Gastrocnemius medialis (tissue), 4 donors: ENCODE measurements at regions not wholly inside any gene's neighbourhood (a gene's known extent, or its start where the extent isn't known, plus 50 kb on each side); places are given as distances from the start of the nearest gene placed in this dataset.

Experiments
- ATAC-seq, 2 donors: fragments of 150-250 bp; one replicate each; pipeline ENCODE4 v1.9.1; 2016
- DNase-seq, 2 donors: peaks; one replicate each; pipeline ENCODE4 v3.0.0-alpha.2; 2019
- H3K27ac ChIP-seq, 4 donors: fragments of 200-600 bp; sonication (generic); 1 replicate in 1 of 4; 2 replicates in 3 of 4; pipeline ENCODE4 v1.5.1; 2016 to 2018; ENCODE audit warnings: mild to moderate bottlenecking in 2 of 4, moderate library complexity in 1 of 4
- H3K27me3 ChIP-seq, 3 donors: fragments of 200-600 bp; sonication (generic) in 2 of 3; 1 replicate in 1 of 3; 2 replicates in 2 of 3; pipeline versions ENCODE4 v1.5.1 to v1.6.0; 2016 to 2019; ENCODE audit warnings: mild to moderate bottlenecking in 1 of 3, moderate library complexity in 1 of 3
- H3K36me3 ChIP-seq, 2 donors: fragments of 200-600 bp; sonication (generic) in 1 of 2; one replicate each; pipeline ENCODE4 v1.5.1; 2017 to 2018
- H3K4me1 ChIP-seq, 2 donors: fragments of 200-600 bp; sonication (generic) in 1 of 2; one replicate each; pipeline ENCODE4 v1.5.1; 2016 to 2017; ENCODE audit warnings: mild to moderate bottlenecking in 2 of 2
- H3K4me3 ChIP-seq, 4 donors: fragments of 200-600 bp; sonication (generic) in 3 of 4; 1 replicate in 1 of 4; 2 replicates in 3 of 4; pipeline ENCODE4 v1.5.1; 2016 to 2019; ENCODE audit warnings: mild to moderate bottlenecking in 2 of 4
- H3K9me3 ChIP-seq, 3 donors: fragments of 200-600 bp; sonication (generic) in 2 of 3; 1 replicate in 1 of 3; 2 replicates in 2 of 3; pipeline ENCODE4 v1.5.1; 2016 to 2019
- POLR2A ChIP-seq, 2 donors: fragments of 450-650 bp; IDR thresholded peaks; one replicate each; pipeline ENCODE4 v1.6.1; 2017; ENCODE audit warnings: antibody characterized with exemption in 2 of 2, mild to moderate bottlenecking in 2 of 2, moderate library complexity in 2 of 2
- in situ Hi-C, 4 donors: fragments of 200-750 bp; cut with MboI; loops; one replicate each; pipeline versions ENCODE4 v1.15.0 to v1.8.0; 2017; ENCODE audit warnings: low sequenced_read_pairs in 4 of 4
- intact Hi-C: fragments of 100-400 bp; cut with DNase I; formaldehyde crosslinking; loops from one replicate; pipeline ENCODE4 v1.15.1; 2023; ENCODE audit warnings: low total_unique reads
- TF ChIP-seq, protein P1 (sequence below), 5 experiments: fragments of 450-650 bp in 3 of 5; fragments of 200-600 bp in 2 of 5; sonication (generic) in 2 of 5; IDR thresholded peaks in 4 of 5; conservative IDR thresholded peaks in 1 of 5; 1 replicate in 4 of 5; 2 replicates in 1 of 5; pipeline ENCODE4 v1.5.1; 2016 to 2019; ENCODE audit warnings: antibody characterized with exemption in 5 of 5, mild to moderate bottlenecking in 3 of 5, moderate library complexity in 3 of 5

DNA sequence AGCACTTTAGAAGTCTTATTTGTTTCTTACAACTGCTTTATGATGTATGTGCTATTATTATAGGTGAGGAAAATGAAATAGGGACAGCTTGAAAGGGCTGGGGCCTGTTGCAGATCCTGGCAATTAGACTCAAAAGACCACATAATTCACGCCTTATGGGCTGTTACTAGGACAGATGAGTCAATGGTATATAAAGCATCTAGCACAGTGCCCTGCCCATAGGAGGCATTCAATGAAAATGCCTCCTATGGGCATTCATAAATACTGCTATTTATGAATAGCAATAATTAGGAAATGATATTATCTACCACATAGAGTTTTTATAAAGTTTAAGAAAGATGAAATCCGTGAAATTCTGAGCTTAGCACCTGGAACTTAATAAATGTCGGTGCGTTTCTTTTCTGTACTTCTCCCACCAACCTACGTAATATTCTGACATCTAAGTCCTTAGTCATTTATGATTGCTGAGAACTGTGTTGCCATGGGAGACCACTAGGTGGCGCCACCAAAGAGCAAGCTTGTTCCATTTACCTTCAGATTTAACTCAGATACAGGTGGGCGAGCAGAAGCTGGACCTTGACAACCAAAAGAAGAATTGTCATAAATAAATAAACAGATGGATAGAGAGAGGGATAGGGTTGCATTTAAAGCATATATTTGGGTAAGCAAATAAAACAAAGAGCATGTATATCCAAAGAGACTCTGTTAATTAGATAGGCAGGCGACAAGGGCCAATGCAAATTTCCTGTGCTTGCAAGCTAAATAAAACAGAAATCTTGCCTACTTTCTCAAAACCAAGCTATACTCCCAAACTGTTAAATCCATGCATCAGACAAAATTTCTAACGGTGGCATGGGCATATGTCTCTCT is 699.9 kb downstream of the INHBA start:
- DNase-seq (no peak), ATAC-seq (no peak)
- no peaks in the 10 kb centered on the region for H3K36me3 ChIP-seq
- intact Hi-C loops (no loop called here), in situ Hi-C loops (no loop called here)
- H3K9me3 ChIP-seq, result no peaks in the 10 kb centered on the region
- H3K27me3 ChIP-seq, result no peaks in the 10 kb centered on the region
- TF ChIP-seq, protein P1, sequence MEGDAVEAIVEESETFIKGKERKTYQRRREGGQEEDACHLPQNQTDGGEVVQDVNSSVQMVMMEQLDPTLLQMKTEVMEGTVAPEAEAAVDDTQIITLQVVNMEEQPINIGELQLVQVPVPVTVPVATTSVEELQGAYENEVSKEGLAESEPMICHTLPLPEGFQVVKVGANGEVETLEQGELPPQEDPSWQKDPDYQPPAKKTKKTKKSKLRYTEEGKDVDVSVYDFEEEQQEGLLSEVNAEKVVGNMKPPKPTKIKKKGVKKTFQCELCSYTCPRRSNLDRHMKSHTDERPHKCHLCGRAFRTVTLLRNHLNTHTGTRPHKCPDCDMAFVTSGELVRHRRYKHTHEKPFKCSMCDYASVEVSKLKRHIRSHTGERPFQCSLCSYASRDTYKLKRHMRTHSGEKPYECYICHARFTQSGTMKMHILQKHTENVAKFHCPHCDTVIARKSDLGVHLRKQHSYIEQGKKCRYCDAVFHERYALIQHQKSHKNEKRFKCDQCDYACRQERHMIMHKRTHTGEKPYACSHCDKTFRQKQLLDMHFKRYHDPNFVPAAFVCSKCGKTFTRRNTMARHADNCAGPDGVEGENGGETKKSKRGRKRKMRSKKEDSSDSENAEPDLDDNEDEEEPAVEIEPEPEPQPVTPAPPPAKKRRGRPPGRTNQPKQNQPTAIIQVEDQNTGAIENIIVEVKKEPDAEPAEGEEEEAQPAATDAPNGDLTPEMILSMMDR (IDR thresholded peaks at IDR 0.05 in 4 of 5, conservative IDR thresholded peaks at IDR 0.05 in 1 of 5), result peak in 2 of 5 experiments; percentile 37 to 44
- no peak for TF ChIP-seq POLR2A (IDR thresholded peaks at IDR 0.05)
- H3K4me3 ChIP-seq, result no peak overlapping the region
- H3K27ac ChIP-seq, result no peak overlapping the region
- peaks cover 0 to 4% of the 10 kb centered on the region in 2 donors for H3K4me1 ChIP-seq

DNA sequence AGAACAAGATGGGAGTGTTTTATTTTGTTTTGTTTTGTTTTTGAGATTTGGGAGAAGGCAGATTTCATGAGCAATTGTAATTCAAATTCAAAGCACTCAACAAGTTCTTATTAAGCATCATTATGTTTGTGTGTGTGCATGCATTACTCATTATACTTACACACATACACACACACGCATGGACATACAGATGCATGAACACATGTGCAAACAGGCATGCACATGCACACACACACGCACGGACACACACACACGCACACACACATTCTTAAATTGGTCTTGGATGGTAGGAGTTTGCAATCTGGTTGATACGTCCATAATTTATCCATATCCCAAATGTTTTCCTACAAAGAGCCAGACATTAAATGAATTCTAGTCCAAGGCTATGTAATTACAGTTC is 702.8 kb downstream of the INHBA start:
- ATAC-seq (no peak), DNase-seq (no peak)
- no peaks in the 10 kb centered on the region for H3K36me3 ChIP-seq
- H3K9me3 ChIP-seq, result no peaks in the 10 kb centered on the region
- in situ Hi-C loops (no loop called here), intact Hi-C loops (no loop called here)
- no peak overlapping the region for H3K27ac ChIP-seq
- TF ChIP-seq POLR2A (IDR thresholded peaks at IDR 0.05), result no peak
- TF ChIP-seq, protein P1 (IDR thresholded peaks at IDR 0.05 in 4 of 5, conservative IDR thresholded peaks at IDR 0.05 in 1 of 5), result no peak
- H3K4me1 ChIP-seq, result no peaks in the 10 kb centered on the region
- H3K27me3 ChIP-seq, result no peaks in the 10 kb centered on the region
- no peak overlapping the region for H3K4me3 ChIP-seq

DNA sequence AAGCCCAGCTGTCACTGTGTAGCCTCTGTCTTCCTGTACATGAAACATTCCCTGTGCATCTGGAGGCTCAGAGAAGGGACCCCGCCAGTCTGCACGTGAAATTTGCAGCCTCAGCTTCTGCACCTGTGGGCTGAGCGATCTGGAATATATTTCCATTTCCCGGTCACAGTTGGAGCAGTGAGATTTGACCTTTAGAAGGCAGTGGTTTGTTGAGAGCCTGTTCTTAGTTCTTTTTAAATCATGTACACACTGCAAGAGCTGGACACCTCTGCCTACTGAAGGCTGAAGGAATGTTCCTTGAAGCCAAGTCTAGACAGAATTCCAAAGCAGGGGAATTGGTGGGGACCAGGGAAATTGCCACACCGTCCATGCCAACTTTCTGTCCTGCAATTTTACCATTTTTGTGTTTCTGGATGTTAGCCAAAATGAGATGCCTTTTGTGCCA is 706.6 kb downstream of the INHBA start:
- H3K27ac ChIP-seq, result no peak overlapping the region
- intact Hi-C loops, result no loop called here
- H3K36me3 ChIP-seq, result no peaks in the 10 kb centered on the region
- H3K9me3 ChIP-seq, result no peaks in the 10 kb centered on the region
- no peak overlapping the region for H3K4me3 ChIP-seq
- ATAC-seq (no peak), DNase-seq (no peak)
- H3K27me3 ChIP-seq, result no peaks in the 10 kb centered on the region
- TF ChIP-seq, protein P1 (IDR thresholded peaks at IDR 0.05 in 4 of 5, conservative IDR thresholded peaks at IDR 0.05 in 1 of 5), result no peak
- TF ChIP-seq POLR2A (IDR thresholded peaks at IDR 0.05), result no peak
- in situ Hi-C loops, result no loop called here
- H3K4me1 ChIP-seq, result no peaks in the 10 kb centered on the region

DNA sequence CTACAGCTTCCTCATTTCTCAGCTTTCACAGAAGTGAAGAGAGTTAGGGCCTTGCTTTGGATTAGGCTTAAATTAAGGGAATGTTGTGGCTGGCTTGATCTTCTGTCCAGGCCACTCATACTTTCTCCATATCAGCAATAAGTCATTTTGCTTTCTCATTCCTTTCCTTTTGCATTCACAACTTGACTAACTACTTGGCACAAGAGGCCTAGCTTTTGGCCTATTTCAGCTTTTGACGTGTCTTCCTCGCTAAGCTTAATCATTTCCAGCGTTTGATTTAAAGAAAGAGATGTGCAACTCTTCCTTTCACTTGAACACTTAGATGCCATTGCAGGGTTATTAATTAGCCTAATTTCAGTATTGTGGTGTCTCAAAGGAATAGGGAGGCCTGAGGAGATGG is 712.0 kb downstream of the INHBA start:
- DNase-seq (no peak), ATAC-seq (no peak)
- in situ Hi-C loops (no loop called here), intact Hi-C loops (no loop called here)
- H3K9me3 ChIP-seq, result no peaks in the 10 kb centered on the region
- H3K4me1 ChIP-seq, result no peaks in the 10 kb centered on the region
- no peak for TF ChIP-seq POLR2A (IDR thresholded peaks at IDR 0.05)
- TF ChIP-seq, protein P1 (IDR thresholded peaks at IDR 0.05 in 4 of 5, conservative IDR thresholded peaks at IDR 0.05 in 1 of 5), result no peak
- no peaks in the 10 kb centered on the region for H3K36me3 ChIP-seq
- H3K4me3 ChIP-seq, result no peak overlapping the region
- no peak overlapping the region for H3K27ac ChIP-seq
- H3K27me3 ChIP-seq, result no peaks in the 10 kb centered on the region
